HEK293 (cell line): ENCODE measurements at regions not wholly inside any gene's neighbourhood (a gene's known extent, or its start where the extent isn't known, plus 50 kb on each side); places are given as distances from the start of the nearest gene placed in this dataset.

Experiments used
- CTCF ChIA-PET: fragments of 350-600 bp; formaldehyde crosslinking; extraction: SDS; loops from one replicate; lab custom pipeline; 2021; ENCODE audit warnings: antibody characterized with exemption; lab: Yijun Ruan, JAX
- POLR2A ChIA-PET: fragments of 300-600 bp; formaldehyde crosslinking; extraction: SDS; loops from one replicate; lab custom pipeline; 2020; ENCODE audit warnings: antibody characterized with exemption, inconsistent platforms; lab: Yijun Ruan, JAX
- H3K27ac ChIP-seq: fragments of 200-500 bp; sonication (Bioruptor generic); 2 replicates; pipeline ENCODE4 v1.5.1; 2014; ENCODE audit warnings: low read depth, low read length, control low read depth, inconsistent platforms; ENCODE audit errors: extremely low read depth
- H3K36me3 ChIP-seq, 2 experiments: fragments of 200-500 bp in 1 of 2; sonication (Bioruptor generic) in 1 of 2; 1 replicate in 1 of 2; 2 replicates in 1 of 2; pipeline ENCODE4 v1.5.1; 2014 to 2017; ENCODE audit warnings: inconsistent platforms in 2 of 2, low read length in 2 of 2; ENCODE audit not compliant: control insufficient read depth in 2 of 2, insufficient read depth in 1 of 2
- H3K4me1 ChIP-seq: fragments of 200-500 bp; sonication (Bioruptor generic); 2 replicates; pipeline ENCODE4 v1.5.1; 2014; ENCODE audit warnings: mild to moderate bottlenecking, low read length, inconsistent platforms; ENCODE audit not compliant: control insufficient read depth, insufficient read depth
- H3K4me3 ChIP-seq: 2 replicates; pipeline ENCODE4 v1.5.1; 2011; ENCODE audit warnings: low read depth, mild to moderate bottlenecking, control low read depth, low read length, moderate library complexity
- H3K9me3 ChIP-seq: fragments of 200-500 bp; sonication (Bioruptor generic); 2 replicates; pipeline ENCODE4 v1.5.1; 2014; ENCODE audit warnings: low read depth, low read length, inconsistent platforms; ENCODE audit not compliant: control insufficient read depth, insufficient read depth
- KLF1 ChIP-seq: fragments of 450-650 bp; formaldehyde crosslinking; IDR thresholded peaks from 2 replicates; pipeline ENCODE4 v1.5.1; 2016; ENCODE audit warnings: missing biosample characterization, missing genetic modification characterization
- KLF10 ChIP-seq: fragments of 450-650 bp; IDR thresholded peaks from 2 replicates; pipeline ENCODE4 v1.5.1; 2018; ENCODE audit warnings: missing biosample characterization, mild to moderate bottlenecking, missing genetic modification characterization
- KLF9 ChIP-seq: fragments of 450-650 bp; formaldehyde crosslinking; IDR thresholded peaks from 2 replicates; pipeline ENCODE4 v1.5.1; 2016; ENCODE audit warnings: missing biosample characterization, missing genetic modification characterization, low read depth
- PRDM1 ChIP-seq: fragments of 450-650 bp; formaldehyde crosslinking; IDR thresholded peaks from 2 replicates; pipeline ENCODE4; 2016; ENCODE audit warnings: missing biosample characterization, missing genetic modification characterization
- PRDM2 ChIP-seq: fragments of 450-650 bp; formaldehyde crosslinking; IDR thresholded peaks from 2 replicates; pipeline ENCODE4 v1.5.1; 2016; ENCODE audit warnings: missing biosample characterization, missing genetic modification characterization, borderline replicate concordance
- SP3 ChIP-seq: fragments of 450-650 bp; formaldehyde crosslinking; IDR thresholded peaks from 2 replicates; pipeline ENCODE4 v1.5.1; 2016; ENCODE audit warnings: missing biosample characterization, missing genetic modification characterization
- YY2 ChIP-seq: fragments of 450-650 bp; formaldehyde crosslinking; IDR thresholded peaks from 2 replicates; pipeline ENCODE4 v1.5.1; 2016; ENCODE audit warnings: missing biosample characterization, missing genetic modification characterization
- ZNF114 ChIP-seq: fragments of 450-650 bp; formaldehyde crosslinking; IDR thresholded peaks from 2 replicates; pipeline ENCODE4 v1.5.0; 2017; ENCODE audit warnings: missing biosample characterization, missing genetic modification characterization
- ZNF138 ChIP-seq: fragments of 450-650 bp; formaldehyde crosslinking; IDR thresholded peaks from 2 replicates; pipeline ENCODE4 v1.5.1; 2016; ENCODE audit warnings: missing biosample characterization, missing genetic modification characterization, borderline replicate concordance
- ZNF174 ChIP-seq: fragments of 450-650 bp; formaldehyde crosslinking; IDR thresholded peaks from 2 replicates; pipeline ENCODE4 v1.5.0; 2017; ENCODE audit warnings: missing biosample characterization, mild to moderate bottlenecking, missing genetic modification characterization
- ZNF184 ChIP-seq: fragments of 450-650 bp; IDR thresholded peaks from 2 replicates; pipeline ENCODE4 v1.5.1; 2018; ENCODE audit warnings: missing biosample characterization, mild to moderate bottlenecking, missing genetic modification characterization
- ZNF2 ChIP-seq: fragments of 450-650 bp; formaldehyde crosslinking; IDR thresholded peaks from 2 replicates; pipeline ENCODE4 v1.5.1; 2016; ENCODE audit warnings: missing biosample characterization, missing genetic modification characterization
- ZNF211 ChIP-seq: fragments of 450-650 bp; formaldehyde crosslinking; IDR thresholded peaks from 2 replicates; pipeline ENCODE4 v1.5.1; 2016; ENCODE audit warnings: low read depth, missing biosample characterization, missing genetic modification characterization
- ZNF23 ChIP-seq: fragments of 450-650 bp; formaldehyde crosslinking; IDR thresholded peaks from 2 replicates; pipeline ENCODE4 v1.5.1; 2016; ENCODE audit warnings: missing biosample characterization, missing genetic modification characterization, borderline replicate concordance
- ZNF24 ChIP-seq: fragments of 450-650 bp; formaldehyde crosslinking; IDR thresholded peaks from 2 replicates; pipeline ENCODE4 v1.5.1; 2016; ENCODE audit warnings: missing biosample characterization, missing genetic modification characterization
- ZNF292 ChIP-seq: fragments of 450-650 bp; formaldehyde crosslinking; IDR thresholded peaks from 2 replicates; pipeline ENCODE4 v1.5.1; 2016; ENCODE audit warnings: low read depth, missing biosample characterization, missing genetic modification characterization, borderline replicate concordance
- ZNF302 ChIP-seq: fragments of 450-650 bp; formaldehyde crosslinking; IDR thresholded peaks from 2 replicates; pipeline ENCODE4 v1.5.1; 2016; ENCODE audit warnings: missing biosample characterization, missing genetic modification characterization, low read depth
- ZNF335 ChIP-seq: fragments of 450-650 bp; formaldehyde crosslinking; conservative IDR thresholded peaks from 2 replicates; pipeline ENCODE4 v1.5.1; 2016; ENCODE audit warnings: missing biosample characterization, missing genetic modification characterization
- ZNF37A ChIP-seq: fragments of 450-650 bp; IDR thresholded peaks from 2 replicates; pipeline ENCODE4 v1.5.1; 2018; ENCODE audit warnings: missing biosample characterization, missing genetic modification characterization
- ZNF391 ChIP-seq: fragments of 450-650 bp; formaldehyde crosslinking; IDR thresholded peaks from 2 replicates; pipeline ENCODE4 v1.5.1; 2016; ENCODE audit warnings: low read depth, missing biosample characterization, missing genetic modification characterization, borderline replicate concordance
- ZNF521 ChIP-seq: fragments of 450-650 bp; formaldehyde crosslinking; IDR thresholded peaks from 2 replicates; pipeline ENCODE4 v1.5.1; 2017; ENCODE audit warnings: missing biosample characterization, mild to moderate bottlenecking, missing genetic modification characterization
- ZNF548 ChIP-seq: fragments of 450-650 bp; formaldehyde crosslinking; IDR thresholded peaks from 2 replicates; pipeline ENCODE4 v1.5.1; 2016; ENCODE audit warnings: missing biosample characterization, missing genetic modification characterization
- ZNF707 ChIP-seq: fragments of 450-650 bp; formaldehyde crosslinking; IDR thresholded peaks from 2 replicates; pipeline ENCODE4 v1.5.1; 2016; ENCODE audit warnings: missing biosample characterization, missing genetic modification characterization
- ZNF768 ChIP-seq: fragments of 450-650 bp; formaldehyde crosslinking; IDR thresholded peaks from 2 replicates; pipeline ENCODE4 v1.5.1; 2018; ENCODE audit warnings: missing biosample characterization, mild to moderate bottlenecking, missing genetic modification characterization
- ZNF785 ChIP-seq: fragments of 450-650 bp; formaldehyde crosslinking; IDR thresholded peaks from 2 replicates; pipeline ENCODE4 v1.5.1; 2016; ENCODE audit warnings: missing biosample characterization, missing genetic modification characterization
- ZSCAN16 ChIP-seq: fragments of 450-650 bp; formaldehyde crosslinking; IDR thresholded peaks from 2 replicates; pipeline ENCODE4 v1.5.1; 2016; ENCODE audit warnings: missing biosample characterization, missing genetic modification characterization
- ZSCAN5A ChIP-seq: fragments of 450-650 bp; formaldehyde crosslinking; IDR thresholded peaks from 2 replicates; pipeline ENCODE4 v1.5.1; 2016; ENCODE audit warnings: missing biosample characterization, missing genetic modification characterization
- ZXDB ChIP-seq: fragments of 450-650 bp; formaldehyde crosslinking; IDR thresholded peaks from 2 replicates; pipeline ENCODE4 v1.5.1; 2016; ENCODE audit warnings: missing biosample characterization, missing genetic modification characterization

DNA sequence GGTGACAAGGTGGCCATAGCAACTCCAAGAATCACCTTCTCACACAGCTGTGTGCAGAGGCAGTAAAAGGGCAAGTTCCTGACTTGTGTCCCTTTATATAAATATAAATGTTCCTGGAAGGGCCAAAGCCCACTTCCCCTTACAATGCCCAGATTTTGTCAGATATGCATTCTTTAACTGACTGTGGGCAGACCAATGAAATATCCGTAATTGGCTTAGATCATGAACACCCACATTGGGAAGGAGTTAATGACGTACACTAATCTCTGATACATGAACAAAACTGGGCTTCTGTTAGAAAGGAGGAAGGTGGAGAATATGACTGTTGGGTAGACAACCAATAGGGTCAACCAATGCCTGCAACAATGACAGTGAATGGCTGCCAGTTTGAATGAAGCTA, 397.2 kb upstream of the CLINT1 start:
- Histone ChIP-seq H3K27ac (no peak overlapping the region), H3K4me1 (no peaks in the 10 kb centered on the region; the same call in 1 of the 2 replicates), H3K4me3 (no peak overlapping the region), H3K9me3 (no peaks in the 10 kb centered on the region), H3K36me3 (no peaks in the 10 kb centered on the region)
- CTCF ChIA-PET = no interaction called here
- TF ChIP-seq ZXDB (tag by site-specific recombination) (no peak), ZNF174 (tag by site-specific recombination) (no peak), ZNF292 (tag by site-specific recombination) (no peak), ZNF391 (tag by site-specific recombination) (no peak), ZNF23 (tag by site-specific recombination) (no peak), ZNF211 (tag by site-specific recombination) (no peak), ZNF521 (tag by site-specific recombination) (no peak), KLF1 (tag by site-specific recombination) (no peak), KLF9 (tag by site-specific recombination) (no peak), ZNF114 (tag by site-specific recombination) (no peak), ZNF768 (tag by site-specific recombination) (no peak), ZNF302 (tag by site-specific recombination) (no peak), YY2 (no peak), ZNF24 (tag by site-specific recombination) (no peak), ZNF37A (tag by site-specific recombination) (no peak), ZNF548 (tag by site-specific recombination) (no peak)
- POLR2A ChIA-PET = no interaction called here

DNA sequence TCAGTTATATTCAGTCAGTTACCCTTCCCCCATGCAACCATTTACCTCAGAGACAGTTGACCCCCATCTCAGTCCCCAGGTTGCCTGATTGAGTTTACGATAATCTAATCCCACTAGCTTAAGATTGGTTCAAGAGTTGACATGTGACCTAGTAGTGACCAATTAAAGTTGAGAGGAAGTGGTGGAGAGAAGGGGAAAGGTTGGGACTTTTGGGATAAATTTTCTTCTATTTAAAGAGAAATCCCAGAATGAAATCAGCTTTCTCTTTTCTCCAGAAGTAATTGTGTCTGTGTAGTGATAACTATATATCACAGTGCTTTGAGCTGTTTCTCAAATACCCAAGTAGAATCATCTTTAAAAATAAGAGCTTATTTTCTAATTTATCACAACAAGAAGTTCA, 396.7 kb upstream of the CLINT1 start:
- Histone ChIP-seq H3K9me3 (no peaks in the 10 kb centered on the region), H3K4me3 (no peak overlapping the region), H3K36me3 (no peaks in the 10 kb centered on the region), H3K4me1 (no peaks in the 10 kb centered on the region; the same call in 1 of the 2 replicates), H3K27ac (no peak overlapping the region)
- ChIA-PET POLR2A (no interaction called here), CTCF (no interaction called here)
- TF ChIP-seq PRDM1 (tag by site-specific recombination) = no peak

DNA sequence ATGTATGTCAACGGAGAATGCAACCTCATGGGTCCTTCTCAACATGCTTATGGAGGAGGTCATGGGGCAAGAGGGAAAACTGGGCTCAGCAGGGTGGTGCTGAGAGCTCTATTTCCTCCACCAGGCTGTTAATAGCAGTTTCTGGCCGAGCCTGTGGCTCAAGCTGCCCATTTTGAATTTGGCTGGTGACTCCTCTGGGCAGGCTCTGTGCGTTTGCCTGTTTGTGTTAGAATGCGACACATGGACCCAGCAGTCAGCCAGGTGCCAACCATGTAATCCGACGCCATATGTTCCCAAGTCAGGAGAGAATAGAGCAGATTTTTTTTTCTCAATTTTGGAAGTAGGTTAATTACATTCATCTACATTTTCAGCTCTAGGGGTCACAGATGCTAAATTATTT, 387.7 kb upstream of the CLINT1 start:
- Histone ChIP-seq H3K9me3 (no peaks in the 10 kb centered on the region), H3K36me3 (no peaks in the 10 kb centered on the region), H3K27ac (no peak overlapping the region), H3K4me3 (no peak overlapping the region), H3K4me1 (no peaks in the 10 kb centered on the region)
- CTCF ChIA-PET = interaction anchor here (1.1 kb wide), 1 partner anchor 171 kb away, joined by 3 read pairs; no protein-coding TSS in a partner anchor
- POLR2A ChIA-PET = interaction anchor here (0.7 kb wide), 2 partner anchors 171 to 1633 kb away, joined by 5 to 8 read pairs; no protein-coding TSS in a partner anchor
- no peak for TF ChIP-seq PRDM2 (tag by site-specific recombination)
- no peak for TF ChIP-seq ZNF23 (tag by site-specific recombination)
- no peak for TF ChIP-seq ZNF707 (tag by site-specific recombination)
- TF ChIP-seq KLF10 (tag by site-specific recombination) = no peak
- no peak for TF ChIP-seq ZSCAN5A
- no peak for TF ChIP-seq SP3
- no peak for TF ChIP-seq ZNF785 (tag by site-specific recombination)
- TF ChIP-seq ZNF335 (tag by site-specific recombination) = no peak
- TF ChIP-seq ZSCAN16 (tag by site-specific recombination) = no peak
- no peak for TF ChIP-seq ZNF138 (tag by site-specific recombination)
- no peak for TF ChIP-seq ZNF184
- TF ChIP-seq ZNF2 (tag by site-specific recombination) = no peak
